H1 (cell line): ENCODE measurements at regions not wholly inside any gene's neighbourhood (a gene's known extent, or its start where the extent isn't known, plus 50 kb on each side); places are given as distances from the start of the nearest gene placed in this dataset.

ENCODE experiments used
- BRCA1 ChIP-seq: IDR thresholded peaks from 2 replicates; pipeline ENCODE4 v1.6.1; 2012; ENCODE audit warnings: low read depth, low read length, improper control_type of control experiment
- CHD7 ChIP-seq: fragments of 300-600 bp; sonication (generic); IDR thresholded peaks from 2 replicates; pipeline ENCODE4 v1.7.1; 2012; ENCODE audit warnings: low read length, moderate library complexity, mild to moderate bottlenecking, inconsistent platforms; ENCODE audit not compliant: insufficient replicate concordance
- CREB1 ChIP-seq: IDR thresholded peaks from 2 replicates; pipeline ENCODE4 v1.6.1; 2012; ENCODE audit warnings: inconsistent platforms
- MAFK ChIP-seq: IDR thresholded peaks from 2 replicates; pipeline ENCODE4 v1.6.1; 2012; ENCODE audit warnings: low read depth, mild to moderate bottlenecking, improper control_type of control experiment, low read length
- RNF2 ChIP-seq: fragments of 200-900, 300-1000 bp; sonication (generic); IDR thresholded peaks from 2 replicates; pipeline ENCODE4 v1.7.1; 2016; ENCODE audit warnings: borderline replicate concordance, low read depth, mild to moderate bottlenecking, antibody characterized with exemption, low read length; ENCODE audit not compliant: poor library complexity, severe bottlenecking; ENCODE audit errors: missing control alignments
- SAP30 ChIP-seq: fragments of 300-600 bp; sonication (generic); IDR thresholded peaks from 2 replicates; pipeline ENCODE4 v1.7.1; 2012; ENCODE audit warnings: low read length, moderate library complexity, mild to moderate bottlenecking, inconsistent platforms; ENCODE audit not compliant: insufficient read depth, insufficient replicate concordance
- SIX5 ChIP-seq: IDR thresholded peaks from 2 replicates; pipeline ENCODE4 v1.6.1; 2011; ENCODE audit warnings: mild to moderate bottlenecking, low read depth, low read length
- YY1 ChIP-seq: IDR thresholded peaks from 2 replicates; pipeline ENCODE4 v1.6.1; 2011; ENCODE audit warnings: low read depth, mild to moderate bottlenecking, low read length
- TF ChIP-seq, protein P1 (sequence below): IDR thresholded peaks from 2 replicates; pipeline ENCODE4 v1.6.1; 2012; ENCODE audit warnings: low read length, inconsistent platforms

- TF ChIP-seq CHD7: no peak
- no peak for TF ChIP-seq SAP30
- no peak for TF ChIP-seq BRCA1
- TF ChIP-seq, protein P1, sequence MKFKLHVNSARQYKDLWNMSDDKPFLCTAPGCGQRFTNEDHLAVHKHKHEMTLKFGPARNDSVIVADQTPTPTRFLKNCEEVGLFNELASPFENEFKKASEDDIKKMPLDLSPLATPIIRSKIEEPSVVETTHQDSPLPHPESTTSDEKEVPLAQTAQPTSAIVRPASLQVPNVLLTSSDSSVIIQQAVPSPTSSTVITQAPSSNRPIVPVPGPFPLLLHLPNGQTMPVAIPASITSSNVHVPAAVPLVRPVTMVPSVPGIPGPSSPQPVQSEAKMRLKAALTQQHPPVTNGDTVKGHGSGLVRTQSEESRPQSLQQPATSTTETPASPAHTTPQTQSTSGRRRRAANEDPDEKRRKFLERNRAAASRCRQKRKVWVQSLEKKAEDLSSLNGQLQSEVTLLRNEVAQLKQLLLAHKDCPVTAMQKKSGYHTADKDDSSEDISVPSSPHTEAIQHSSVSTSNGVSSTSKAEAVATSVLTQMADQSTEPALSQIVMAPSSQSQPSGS: no peak
- no peak for TF ChIP-seq CREB1
- no peak for TF ChIP-seq YY1
- no peak for TF ChIP-seq SIX5
- no peak for TF ChIP-seq MAFK
- no peak for TF ChIP-seq RNF2
Measured at GRCh38 chr13:91112201-91112923, 235.1 kb upstream of the MIR17HG start (continued).
